Neural progenitor cell (in vitro differentiated cells): ENCODE measurements at regions not wholly inside any gene's neighbourhood (a gene's known extent, or its start where the extent isn't known, plus 50 kb on each side); places are given as distances from the start of the nearest gene placed in this dataset.

Source experiments
- DNase-seq: peaks from one replicate; pipeline ENCODE4 v3.0.0-alpha.2; 2016; ENCODE audit warnings: low spot score
- H2AFZ ChIP-seq: fragments of 200-600 bp; sonication (generic); replicated peaks from 2 replicates; pipeline ENCODE4 v1.6.1; 2016; ENCODE audit warnings: antibody characterized with exemption
- H3F3A ChIP-seq: fragments of 200-600 bp; sonication (generic); 2 replicates; pipeline ENCODE4 v1.6.1; 2016; ENCODE audit warnings: antibody characterized with exemption, low read depth
- H3K27ac ChIP-seq: fragments of 200-600 bp; sonication (generic); 2 replicates; pipeline ENCODE4 v1.5.1; 2016; ENCODE audit warnings: mild to moderate bottlenecking
- H3K27me3 ChIP-seq: fragments of 200-600 bp; sonication (generic); 2 replicates; pipeline ENCODE4 v1.6.1; 2016; ENCODE audit warnings: mild to moderate bottlenecking, moderate library complexity
- H3K36me3 ChIP-seq: fragments of 200-600 bp; sonication (generic); 2 replicates; pipeline ENCODE4 v1.5.1; 2016
- H3K4me1 ChIP-seq: fragments of 200-600 bp; sonication (generic); 2 replicates; pipeline ENCODE4 v1.6.1; 2016; ENCODE audit warnings: mixed run types
- H3K4me2 ChIP-seq: fragments of 200-600 bp; sonication (generic); 2 replicates; pipeline ENCODE4 v1.6.1; 2016
- H3K4me3 ChIP-seq: fragments of 200-600 bp; sonication (generic); 2 replicates; pipeline ENCODE4 v1.5.1; 2016
- H3K79me2 ChIP-seq: fragments of 200-600 bp; sonication (generic); 2 replicates; pipeline ENCODE4 v1.6.1; 2016; ENCODE audit warnings: low read depth
- H3K9ac ChIP-seq: fragments of 200-600 bp; sonication (generic); 2 replicates; pipeline ENCODE4 v1.6.1; 2016
- H3K9me3 ChIP-seq: fragments of 200-600 bp; sonication (generic); 2 replicates; pipeline ENCODE4 v1.5.1; 2016; ENCODE audit warnings: low read depth
- H4K20me1 ChIP-seq: fragments of 200-600 bp; sonication (generic); 2 replicates; pipeline ENCODE4 v1.6.1; 2016; ENCODE audit warnings: low read depth
- H3K27ac Mint-ChIP-seq: 3 replicates; pipeline ENCODE4 v1.8.0; 2021; ENCODE audit warnings: mixed read lengths
- H3K27me3 Mint-ChIP-seq: 2 replicates; pipeline ENCODE4 v1.8.0; 2022; ENCODE audit warnings: low read depth, mild to moderate bottlenecking, inconsistent platforms, moderate library complexity, mixed read lengths; ENCODE audit not compliant: insufficient read depth
- H3K36me3 Mint-ChIP-seq: 3 replicates; pipeline ENCODE4 v1.8.0; 2021; ENCODE audit warnings: mixed read lengths
- H3K4me1 Mint-ChIP-seq: 3 replicates; pipeline ENCODE4 v1.8.0; 2021; ENCODE audit warnings: mixed read lengths
- H3K4me3 Mint-ChIP-seq: 3 replicates; pipeline ENCODE4 v1.8.0; 2021; ENCODE audit warnings: mild to moderate bottlenecking, moderate library complexity, mixed read lengths
- H3K9me3 Mint-ChIP-seq: 3 replicates; pipeline ENCODE4 v1.8.0; 2020; ENCODE audit warnings: mixed read lengths
- EZH2 ChIP-seq: fragments of 200-600 bp; sonication (generic); IDR thresholded peaks from 2 replicates; pipeline ENCODE4 v1.6.1; 2017; ENCODE audit warnings: antibody characterized with exemption, mild to moderate bottlenecking, moderate library complexity
- EZH2phosphoT487 ChIP-seq: fragments of 200-600 bp; sonication (generic); IDR thresholded peaks from 2 replicates; pipeline ENCODE4 v1.6.1; 2017; ENCODE audit warnings: antibody characterized with exemption
- TF ChIP-seq, protein P1 (sequence below): fragments of 200-600 bp; sonication (generic); IDR thresholded peaks from 2 replicates; pipeline ENCODE4 v1.5.1; 2017; ENCODE audit warnings: antibody characterized with exemption, mild to moderate bottlenecking

DNA sequence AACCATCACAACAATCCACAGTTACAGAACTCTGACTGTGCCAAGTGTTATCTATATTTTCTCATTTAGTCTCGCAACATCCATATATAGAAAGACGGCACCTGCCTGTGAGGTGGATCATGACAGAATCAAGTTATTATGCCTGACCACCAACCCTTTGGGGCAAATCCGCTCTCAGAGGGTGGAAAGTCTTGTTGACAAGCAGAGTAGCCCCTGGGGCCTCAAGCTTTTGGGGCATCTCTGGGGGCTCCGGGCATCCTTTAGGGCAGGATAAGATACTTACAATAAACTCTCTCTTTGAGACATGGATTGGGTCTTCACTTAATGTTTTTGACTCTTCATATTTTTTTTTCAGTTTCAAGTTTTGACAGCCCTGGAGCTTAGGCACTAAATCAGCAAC is 150.5 kb upstream of the NAV2 start:
- Histone ChIP-seq H3K27ac (no peak overlapping the region), H3K36me3 (no peaks in the 10 kb centered on the region), H4K20me1 (no peaks in the 10 kb centered on the region), H3K27me3 (no peaks in the 10 kb centered on the region), H3K9me3 (no peaks in the 10 kb centered on the region), H2AFZ (no peak overlapping the region), H3K9ac (no peak overlapping the region), H3F3A (peaks cover 5% of the 10 kb centered on the region), H3K4me3 (no peak overlapping the region), H3K4me1 (no peaks in the 10 kb centered on the region), H3K79me2 (no peaks in the 10 kb centered on the region), H3K4me2 (no peak overlapping the region)
- Mint-ChIP-seq H3K27me3 (peaks cover 12% of the 10 kb centered on the region), H3K27ac (no peak overlapping the region), H3K4me3 (no peak overlapping the region), H3K36me3 (no peaks in the 10 kb centered on the region), H3K9me3 (no peaks in the 10 kb centered on the region), H3K4me1 (peaks cover 17% of the 10 kb centered on the region)
- DNase-seq = no peak
- no peak for TF ChIP-seq EZH2
- TF ChIP-seq, protein P1, sequence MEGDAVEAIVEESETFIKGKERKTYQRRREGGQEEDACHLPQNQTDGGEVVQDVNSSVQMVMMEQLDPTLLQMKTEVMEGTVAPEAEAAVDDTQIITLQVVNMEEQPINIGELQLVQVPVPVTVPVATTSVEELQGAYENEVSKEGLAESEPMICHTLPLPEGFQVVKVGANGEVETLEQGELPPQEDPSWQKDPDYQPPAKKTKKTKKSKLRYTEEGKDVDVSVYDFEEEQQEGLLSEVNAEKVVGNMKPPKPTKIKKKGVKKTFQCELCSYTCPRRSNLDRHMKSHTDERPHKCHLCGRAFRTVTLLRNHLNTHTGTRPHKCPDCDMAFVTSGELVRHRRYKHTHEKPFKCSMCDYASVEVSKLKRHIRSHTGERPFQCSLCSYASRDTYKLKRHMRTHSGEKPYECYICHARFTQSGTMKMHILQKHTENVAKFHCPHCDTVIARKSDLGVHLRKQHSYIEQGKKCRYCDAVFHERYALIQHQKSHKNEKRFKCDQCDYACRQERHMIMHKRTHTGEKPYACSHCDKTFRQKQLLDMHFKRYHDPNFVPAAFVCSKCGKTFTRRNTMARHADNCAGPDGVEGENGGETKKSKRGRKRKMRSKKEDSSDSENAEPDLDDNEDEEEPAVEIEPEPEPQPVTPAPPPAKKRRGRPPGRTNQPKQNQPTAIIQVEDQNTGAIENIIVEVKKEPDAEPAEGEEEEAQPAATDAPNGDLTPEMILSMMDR = no peak
- TF ChIP-seq EZH2phosphoT487 = no peak

DNA sequence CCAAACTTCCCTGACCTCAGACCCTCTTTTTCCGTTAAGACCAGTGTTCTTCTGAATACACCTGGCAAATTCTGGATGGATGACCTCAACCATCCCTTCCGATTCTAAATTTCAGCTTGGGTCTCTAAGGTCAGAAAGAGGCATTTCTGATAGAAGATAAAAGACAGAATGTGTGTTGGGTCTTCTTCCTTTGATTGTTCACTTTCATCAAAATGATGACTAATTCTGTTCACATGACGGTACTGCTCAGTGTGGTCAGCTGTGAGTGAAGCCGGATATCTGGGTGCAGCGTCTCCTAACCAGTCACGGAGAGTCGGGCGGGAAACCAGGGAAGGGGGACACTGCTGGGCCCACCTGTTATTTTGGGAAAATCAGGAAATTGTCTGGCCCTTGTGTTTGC is 151.6 kb upstream of the NAV2 start:
- Histone ChIP-seq H2AFZ (no peak overlapping the region), H3K9me3 (no peaks in the 10 kb centered on the region), H3K79me2 (no peaks in the 10 kb centered on the region), H3K4me1 (no peaks in the 10 kb centered on the region), H3F3A (peaks cover 5% of the 10 kb centered on the region), H3K9ac (no peak overlapping the region), H3K4me2 (no peak overlapping the region), H4K20me1 (no peaks in the 10 kb centered on the region), H3K27ac (no peak overlapping the region), H3K27me3 (no peaks in the 10 kb centered on the region), H3K4me3 (no peak overlapping the region), H3K36me3 (no peaks in the 10 kb centered on the region)
- no peaks in the 10 kb centered on the region for H3K9me3 Mint-ChIP-seq
- H3K27me3 Mint-ChIP-seq = peaks cover 10% of the 10 kb centered on the region
- no peak overlapping the region for H3K4me3 Mint-ChIP-seq
- peaks cover 19% of the 10 kb centered on the region for H3K4me1 Mint-ChIP-seq
- no peak for DNase-seq
- no peaks in the 10 kb centered on the region for H3K36me3 Mint-ChIP-seq
- no peak overlapping the region for H3K27ac Mint-ChIP-seq
- TF ChIP-seq EZH2phosphoT487 (no peak), EZH2 (no peak)
- TF ChIP-seq, protein P1 = no peak

DNA sequence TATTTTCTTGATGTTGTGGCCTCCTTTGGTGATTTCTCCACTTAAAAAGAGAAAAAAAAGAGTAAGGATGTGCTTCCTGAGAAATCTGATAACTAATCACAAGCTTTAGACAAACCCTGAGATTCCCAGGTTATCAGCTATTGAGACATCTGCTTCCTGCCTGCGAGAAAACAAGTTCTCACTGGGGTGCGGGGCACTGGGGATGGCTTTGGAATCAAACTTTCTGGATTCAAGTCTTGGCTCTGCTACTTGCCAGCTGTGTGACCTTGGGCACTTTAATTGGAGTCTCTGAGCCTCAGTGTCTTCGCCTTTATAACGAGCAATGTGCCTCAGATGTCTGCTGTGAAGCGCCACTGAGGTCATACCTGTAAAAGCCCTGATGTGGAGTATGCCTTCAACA is 152.5 kb upstream of the NAV2 start:
- H3K9ac ChIP-seq = no peak overlapping the region
- no peak overlapping the region for H3K4me2 ChIP-seq
- TF ChIP-seq, protein P1 = no peak
- no peak for TF ChIP-seq EZH2phosphoT487
- TF ChIP-seq EZH2 = no peak
- H4K20me1 ChIP-seq = no peaks in the 10 kb centered on the region
- H3K4me1 ChIP-seq = no peaks in the 10 kb centered on the region
- H3K9me3 ChIP-seq = no peaks in the 10 kb centered on the region
- Mint-ChIP-seq H3K27me3 (peaks cover 10% of the 10 kb centered on the region), H3K9me3 (no peaks in the 10 kb centered on the region), H3K4me3 (no peak overlapping the region), H3K4me1 (peaks cover 15% of the 10 kb centered on the region), H3K36me3 (no peaks in the 10 kb centered on the region), H3K27ac (no peak overlapping the region)
- H2AFZ ChIP-seq = no peak overlapping the region
- peaks cover 5% of the 10 kb centered on the region for H3F3A ChIP-seq
- no peaks in the 10 kb centered on the region for H3K79me2 ChIP-seq
- H3K27ac ChIP-seq = no peak overlapping the region
- no peak overlapping the region for H3K4me3 ChIP-seq
- H3K27me3 ChIP-seq = no peaks in the 10 kb centered on the region
- H3K36me3 ChIP-seq = no peaks in the 10 kb centered on the region
- no peak for DNase-seq

DNA sequence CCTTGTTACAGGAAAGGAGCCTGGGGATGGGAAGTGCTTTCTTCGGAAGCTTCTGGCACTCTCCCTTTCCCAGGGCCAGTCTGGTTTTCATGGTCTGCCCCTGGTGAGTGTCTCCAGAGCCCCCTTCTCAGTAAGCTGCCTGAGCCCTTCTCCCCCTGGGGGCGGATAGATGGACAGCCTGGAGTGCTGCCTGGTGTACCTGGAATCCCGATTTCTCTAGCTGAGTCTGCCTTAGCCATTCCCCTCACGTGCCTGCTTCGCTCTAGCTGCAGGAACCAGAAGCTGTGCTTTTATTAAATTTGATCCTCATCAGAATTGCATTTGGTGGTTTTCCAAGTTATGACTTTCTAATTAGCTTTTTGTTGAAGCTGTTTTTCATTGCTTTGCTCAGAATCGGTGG is 152.9 kb upstream of the NAV2 start:
- no peaks in the 10 kb centered on the region for H3K9me3 ChIP-seq
- no peak for DNase-seq
- no peaks in the 10 kb centered on the region for H3K79me2 ChIP-seq
- no peak overlapping the region for H3K4me2 ChIP-seq
- no peaks in the 10 kb centered on the region for H4K20me1 ChIP-seq
- Mint-ChIP-seq H3K4me1 (peaks cover 13% of the 10 kb centered on the region), H3K9me3 (no peaks in the 10 kb centered on the region), H3K27ac (no peak overlapping the region), H3K4me3 (no peak overlapping the region), H3K36me3 (no peaks in the 10 kb centered on the region), H3K27me3 (peaks cover 7% of the 10 kb centered on the region)
- H2AFZ ChIP-seq = no peak overlapping the region
- TF ChIP-seq, protein P1 = no peak
- TF ChIP-seq EZH2phosphoT487 (no peak), EZH2 (no peak)
- H3K4me3 ChIP-seq = no peak overlapping the region
- no peaks in the 10 kb centered on the region for H3K36me3 ChIP-seq
- H3K9ac ChIP-seq = no peak overlapping the region
- no peak overlapping the region for H3K27ac ChIP-seq
- no peaks in the 10 kb centered on the region for H3K27me3 ChIP-seq
- H3K4me1 ChIP-seq = no peaks in the 10 kb centered on the region
- H3F3A ChIP-seq = peaks cover 5% of the 10 kb centered on the region
